Uterus (tissue), 3 donors: ENCODE measurements at regions not wholly inside any gene's neighbourhood (a gene's known extent, or its start where the extent isn't known, plus 50 kb on each side); places are given as distances from the start of the nearest gene placed in this dataset.

Source experiments
- DNase-seq, 2 donors: peaks; one replicate each; pipeline ENCODE4 v3.0.0-alpha.2; 2019 to 2020
- H3K27ac ChIP-seq, 2 donors: fragments of 200-600 bp; sonication (generic); 1 replicate in 1 of 2; 2 replicates in 1 of 2; pipeline ENCODE4 v1.5.1; 2016 to 2018
- H3K27me3 ChIP-seq, 2 donors: fragments of 200-600 bp; sonication (generic); one replicate each; pipeline ENCODE4 v1.5.1; 2018 to 2019; ENCODE audit warnings: control low read depth in 1 of 2
- H3K36me3 ChIP-seq, 2 donors: fragments of 200-600 bp; sonication (generic); one replicate each; pipeline ENCODE4 v1.5.1; 2019; ENCODE audit warnings: control low read depth in 1 of 2
- H3K4me1 ChIP-seq, 2 donors: fragments of 200-600 bp; sonication (generic); one replicate each; pipeline ENCODE4 v1.5.1; 2018 to 2019; ENCODE audit warnings: control low read depth in 1 of 2
- H3K4me3 ChIP-seq, 2 donors: fragments of 200-600 bp; sonication (generic); 1 replicate in 1 of 2; 2 replicates in 1 of 2; pipeline ENCODE4 v1.5.1; 2018 to 2019; ENCODE audit warnings: mild to moderate bottlenecking in 1 of 2
- H3K9me3 ChIP-seq, 2 donors: fragments of 200-600 bp; sonication (generic); one replicate each; pipeline ENCODE4 v1.5.1; 2019; ENCODE audit warnings: control low read depth in 1 of 2
- POLR2A ChIP-seq, 2 donors: fragments of 450-650 bp; IDR thresholded peaks; one replicate each; pipeline ENCODE4 v1.6.1; 2016; ENCODE audit warnings: antibody characterized with exemption in 2 of 2, mild to moderate bottlenecking in 1 of 2, moderate library complexity in 1 of 2
- intact Hi-C: fragments of 100-400 bp; cut with DNase I; formaldehyde crosslinking; loops from one replicate; pipeline ENCODE4 v1.15.1; 2023; ENCODE audit warnings: low total_unique reads
- TF ChIP-seq, protein P1 (sequence below), 4 experiments: fragments of 200-600 bp in 2 of 4; fragments of 450-650 bp in 2 of 4; sonication (generic) in 2 of 4; IDR thresholded peaks; one replicate each; pipeline ENCODE4 v1.5.1; 2016 to 2019; ENCODE audit warnings: antibody characterized with exemption in 4 of 4, mild to moderate bottlenecking in 2 of 4, moderate library complexity in 1 of 4
- donor health status: DM: yes; HTN: yes; CAD: no.

DNA sequence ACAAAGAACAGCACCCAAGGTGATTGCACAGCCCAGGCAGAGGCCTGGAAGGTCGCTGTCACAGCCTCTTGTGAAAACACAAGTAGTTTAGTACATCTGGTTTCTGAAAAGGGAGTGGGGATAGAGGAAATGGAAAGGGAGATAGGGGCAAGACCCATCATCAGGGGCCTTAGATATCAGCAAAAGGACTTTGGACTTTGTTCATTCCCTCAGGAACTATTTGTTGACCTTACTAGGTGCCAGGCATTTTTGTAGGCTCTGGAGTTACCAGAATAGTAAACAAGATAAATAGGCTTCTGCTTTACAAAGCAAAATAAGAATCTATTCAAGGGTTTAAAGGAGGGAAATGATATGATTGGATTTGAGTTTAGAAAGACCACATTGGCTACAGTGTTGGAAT, 199.4 kb upstream of the CDKN3 start:
- Histone ChIP-seq H3K27me3 (no peaks in the 10 kb centered on the region), H3K4me1 (no peaks in the 10 kb centered on the region), H3K36me3 (no peaks in the 10 kb centered on the region), H3K9me3 (no peaks in the 10 kb centered on the region), H3K4me3 (no peak overlapping the region), H3K27ac (no peak overlapping the region)
- no peak for TF ChIP-seq POLR2A (IDR thresholded peaks at IDR 0.05)
- TF ChIP-seq, protein P1, sequence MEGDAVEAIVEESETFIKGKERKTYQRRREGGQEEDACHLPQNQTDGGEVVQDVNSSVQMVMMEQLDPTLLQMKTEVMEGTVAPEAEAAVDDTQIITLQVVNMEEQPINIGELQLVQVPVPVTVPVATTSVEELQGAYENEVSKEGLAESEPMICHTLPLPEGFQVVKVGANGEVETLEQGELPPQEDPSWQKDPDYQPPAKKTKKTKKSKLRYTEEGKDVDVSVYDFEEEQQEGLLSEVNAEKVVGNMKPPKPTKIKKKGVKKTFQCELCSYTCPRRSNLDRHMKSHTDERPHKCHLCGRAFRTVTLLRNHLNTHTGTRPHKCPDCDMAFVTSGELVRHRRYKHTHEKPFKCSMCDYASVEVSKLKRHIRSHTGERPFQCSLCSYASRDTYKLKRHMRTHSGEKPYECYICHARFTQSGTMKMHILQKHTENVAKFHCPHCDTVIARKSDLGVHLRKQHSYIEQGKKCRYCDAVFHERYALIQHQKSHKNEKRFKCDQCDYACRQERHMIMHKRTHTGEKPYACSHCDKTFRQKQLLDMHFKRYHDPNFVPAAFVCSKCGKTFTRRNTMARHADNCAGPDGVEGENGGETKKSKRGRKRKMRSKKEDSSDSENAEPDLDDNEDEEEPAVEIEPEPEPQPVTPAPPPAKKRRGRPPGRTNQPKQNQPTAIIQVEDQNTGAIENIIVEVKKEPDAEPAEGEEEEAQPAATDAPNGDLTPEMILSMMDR (IDR thresholded peaks at IDR 0.05): no peak
- intact Hi-C loops: no loop called here
- DNase-seq: no peak

DNA sequence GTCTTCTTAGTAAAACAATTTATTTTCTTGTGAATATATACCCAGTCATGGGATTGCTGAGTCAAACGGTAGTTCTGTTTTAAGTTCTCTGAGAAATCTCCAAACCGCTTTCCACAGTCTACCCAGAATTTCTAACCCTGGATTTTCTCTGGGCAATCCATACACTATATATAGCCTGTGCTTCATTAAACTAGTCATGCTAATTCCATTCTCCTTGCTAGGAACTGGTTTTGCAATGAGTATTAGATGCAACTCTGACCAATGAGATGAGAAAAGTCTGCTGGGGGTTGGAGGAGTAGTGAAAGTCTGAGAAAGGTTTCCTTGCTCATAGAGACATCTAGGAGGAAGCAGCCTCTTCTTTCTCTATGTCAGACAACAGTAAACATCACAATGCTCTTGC, 196.1 kb upstream of the CDKN3 start:
- no peak overlapping the region for H3K27ac ChIP-seq
- no peaks in the 10 kb centered on the region for H3K27me3 ChIP-seq
- H3K4me1 ChIP-seq: no peaks in the 10 kb centered on the region
- intact Hi-C loops: no loop called here
- no peak overlapping the region for H3K4me3 ChIP-seq
- TF ChIP-seq POLR2A (IDR thresholded peaks at IDR 0.05): no peak
- TF ChIP-seq, protein P1 (IDR thresholded peaks at IDR 0.05): no peak
- no peak for DNase-seq
- H3K36me3 ChIP-seq: no peaks in the 10 kb centered on the region
- H3K9me3 ChIP-seq: no peaks in the 10 kb centered on the region

DNA sequence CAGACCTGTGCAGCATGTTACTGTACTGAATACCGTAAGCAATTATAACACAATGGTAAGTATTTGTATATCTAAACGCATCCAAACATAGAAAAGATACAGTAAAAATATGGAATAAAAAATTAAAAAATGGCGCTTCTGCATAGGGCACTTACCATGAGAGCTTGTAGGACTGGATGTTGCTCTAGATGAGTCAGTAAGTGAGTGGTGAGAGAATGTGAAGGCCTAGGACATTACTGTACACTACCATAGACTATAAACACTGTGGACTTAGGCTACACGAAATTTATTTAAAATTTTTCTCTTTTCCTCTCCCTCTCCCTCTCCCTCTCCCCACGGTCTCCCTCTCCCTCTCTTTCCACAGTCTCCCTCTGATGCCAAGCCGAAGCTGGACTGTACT, 194.5 kb upstream of the CDKN3 start:
- Histone ChIP-seq H3K4me1 (no peaks in the 10 kb centered on the region), H3K4me3 (no peak overlapping the region), H3K9me3 (no peaks in the 10 kb centered on the region), H3K27me3 (no peaks in the 10 kb centered on the region), H3K27ac (no peak overlapping the region), H3K36me3 (no peaks in the 10 kb centered on the region)
- no peak for DNase-seq
- TF ChIP-seq, protein P1 (IDR thresholded peaks at IDR 0.05): no peak
- no peak for TF ChIP-seq POLR2A (IDR thresholded peaks at IDR 0.05)
- intact Hi-C loops: no loop called here

DNA sequence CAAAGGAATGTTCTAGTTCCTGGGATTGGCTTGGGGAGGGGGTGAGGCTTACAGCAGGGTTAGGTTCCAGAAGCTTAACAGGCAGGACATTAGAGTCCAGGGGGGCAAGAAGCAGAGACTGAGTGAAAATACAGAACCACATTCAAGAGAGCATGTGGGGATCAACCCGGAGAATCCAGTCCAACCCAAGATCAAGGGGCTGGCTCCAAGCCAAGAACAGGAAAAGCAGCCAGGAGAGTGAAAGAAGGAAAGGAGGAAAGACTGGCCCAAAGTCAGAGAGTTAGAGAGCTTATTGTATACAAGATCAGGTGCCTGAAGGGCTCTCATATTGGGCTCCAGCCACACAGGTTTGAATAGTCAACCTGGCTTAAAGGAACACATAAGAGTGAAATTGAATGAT, 190.3 kb upstream of the CDKN3 start:
- no peak overlapping the region for H3K4me3 ChIP-seq
- intact Hi-C loops: no loop called here
- H3K9me3 ChIP-seq: no peaks in the 10 kb centered on the region
- no peaks in the 10 kb centered on the region for H3K27me3 ChIP-seq
- no peak for DNase-seq
- H3K4me1 ChIP-seq: no peaks in the 10 kb centered on the region
- no peaks in the 10 kb centered on the region for H3K36me3 ChIP-seq
- TF ChIP-seq, protein P1 (IDR thresholded peaks at IDR 0.05): no peak
- no peak for TF ChIP-seq POLR2A (IDR thresholded peaks at IDR 0.05)
- no peak overlapping the region for H3K27ac ChIP-seq

DNA sequence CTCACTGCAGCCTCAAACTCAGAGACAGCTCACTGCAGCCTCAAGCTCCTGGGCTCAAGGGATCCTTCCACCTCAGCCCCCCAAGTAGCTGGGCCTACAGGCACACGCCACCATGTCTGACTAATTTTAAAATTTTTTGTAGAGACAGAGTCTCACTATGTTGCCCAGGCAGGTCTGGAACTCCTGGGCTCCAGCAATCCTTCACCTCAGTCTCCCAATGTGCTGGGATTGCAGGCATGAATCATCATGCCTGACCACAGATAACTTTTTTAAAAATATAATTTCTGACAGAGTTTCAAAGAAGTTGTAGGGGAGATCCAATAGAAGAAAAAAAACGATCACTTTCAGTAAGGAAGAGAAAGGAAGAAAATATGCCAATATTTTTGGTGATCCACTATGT, 189.7 kb upstream of the CDKN3 start:
- Histone ChIP-seq H3K4me3 (no peak overlapping the region), H3K4me1 (no peaks in the 10 kb centered on the region), H3K27me3 (no peaks in the 10 kb centered on the region), H3K9me3 (no peaks in the 10 kb centered on the region), H3K36me3 (no peaks in the 10 kb centered on the region), H3K27ac (no peak overlapping the region)
- intact Hi-C loops: no loop called here
- no peak for TF ChIP-seq POLR2A (IDR thresholded peaks at IDR 0.05)
- TF ChIP-seq, protein P1 (IDR thresholded peaks at IDR 0.05): no peak
- no peak for DNase-seq
